Head of caudate nucleus (tissue), 42 donors: ENCODE measurements at regions not wholly inside any gene's neighbourhood (a gene's known extent, or its start where the extent isn't known, plus 50 kb on each side); places are given as distances from the start of the nearest gene placed in this dataset.
"Not testable (repeated sequence)": the region's sequence is repeated elsewhere in the genome, so short reads cannot be mapped to it uniquely, and the experiment has no call there.

Experiments used
- DNase-seq, 42 donors: peaks; one replicate each; pipeline versions ENCODE4 v3.0.0 to v3.0.0-alpha.2; 2020 to 2021; ENCODE audit warnings: mixed read lengths in 7 of 42
- intact Hi-C: fragments of 100-400 bp; cut with DNase I; formaldehyde crosslinking; loops from one replicate; pipeline ENCODE4 v1.15.0; 2022

GRCh38 chr15:79595995-79596622 lies 164.0 kb downstream of the MINAR1 start:
- intact Hi-C loops, result no loop called here
- peak in 13 of 42 donors; percentile 2 to 42 (median 15) for DNase-seq

- intact Hi-C loops, result no loop called here
Measured at GRCh38 chr15:79598639-79599038, 166.5 kb downstream of the MINAR1 start.

GRCh38 chr15:79601405-79602086 lies 169.4 kb downstream of the MINAR1 start:
- DNase-seq, result no peak
- intact Hi-C loops, result no loop called here

More at GRCh38 chr15:79598639-79599038, 166.5 kb downstream of the MINAR1 start:
- DNase-seq, result no peak

- no peak for DNase-seq
- intact Hi-C loops, result no loop called here
Measured at GRCh38 chr15:79602180-79602579, 170.0 kb downstream of the MINAR1 start.

- intact Hi-C loops, result no loop called here
- no peak for DNase-seq
Measured at GRCh38 chr15:79602731-79603130, 170.6 kb downstream of the MINAR1 start.

GRCh38 chr15:79606831-79607355 lies 174.8 kb downstream of the MINAR1 start:
- no peak for DNase-seq
- intact Hi-C loops, result no loop called here

- peak in 1 of 42 donors; percentile 19 for DNase-seq
- intact Hi-C loops, result no loop called here
Measured at GRCh38 chr15:79608066-79608864, 176.1 kb downstream of the MINAR1 start.

GRCh38 chr15:79609506-79609905 lies 177.4 kb downstream of the MINAR1 start:
- DNase-seq, result no peak
- intact Hi-C loops, result no loop called here

GRCh38 chr15:79610021-79610420 lies 177.9 kb downstream of the MINAR1 start:
- DNase-seq, result no peak
- intact Hi-C loops, result no loop called here

- intact Hi-C loops, result no loop called here
- peak in 26 of 42 donors; percentile 5 to 53 (median 19) for DNase-seq
Measured at GRCh38 chr15:79615754-79616153, 183.6 kb downstream of the MINAR1 start.

- peak in 1 of 42 donors; percentile 8 for DNase-seq
- intact Hi-C loops, result no loop called here
Measured at GRCh38 chr15:79617071-79617470, 184.9 kb downstream of the MINAR1 start.

- DNase-seq, result no peak
- intact Hi-C loops, result no loop called here
Measured at GRCh38 chr15:79620112-79620857, 188.1 kb downstream of the MINAR1 start.

GRCh38 chr15:79621805-79622204 lies 189.7 kb downstream of the MINAR1 start:
- DNase-seq, intact Hi-C loops: not testable (repeated sequence)

- no peak for DNase-seq
- intact Hi-C loops, result no loop called here
Measured at GRCh38 chr15:79623488-79623887, 191.4 kb downstream of the MINAR1 start.

GRCh38 chr15:79629687-79630086 lies 197.6 kb downstream of the MINAR1 start:
- DNase-seq, result no peak
- intact Hi-C loops, result no loop called here

- intact Hi-C loops, result no loop called here
- no peak for DNase-seq
Measured at GRCh38 chr15:79632457-79632856, 200.3 kb downstream of the MINAR1 start.

GRCh38 chr15:79635149-79635771 lies 203.1 kb downstream of the MINAR1 start:
- intact Hi-C loops, result no loop called here
- no peak for DNase-seq

- DNase-seq, result no peak
- intact Hi-C loops, result no loop called here
Measured at GRCh38 chr15:79635897-79636561, 203.9 kb downstream of the MINAR1 start.
